Fibroblast of skin of abdomen (primary cell): ENCODE measurements at regions not wholly inside any gene's neighbourhood (a gene's known extent, or its start where the extent isn't known, plus 50 kb on each side); places are given as distances from the start of the nearest gene placed in this dataset.

Source experiments
- DNase-seq: peaks from one replicate; pipeline ENCODE4 v3.0.0-alpha.2; 2013

DNA sequence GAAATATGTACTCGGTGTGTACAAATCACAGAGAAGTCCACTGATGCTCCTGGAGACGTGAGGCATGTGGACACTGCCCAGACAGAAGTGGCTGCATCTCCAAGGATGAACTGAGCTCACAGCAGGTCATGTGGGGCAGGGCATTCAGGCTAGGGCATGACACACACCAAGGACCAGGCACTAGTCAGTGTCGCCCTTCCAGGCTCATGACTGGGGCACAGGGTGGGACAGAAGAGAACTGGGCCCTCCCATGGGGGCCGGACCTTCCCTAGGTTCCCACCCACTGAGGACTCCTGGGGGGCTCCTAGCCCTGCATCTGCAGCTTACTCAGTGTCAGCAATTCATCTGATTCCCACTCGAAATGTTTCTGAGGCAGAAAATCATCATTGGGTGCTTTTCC, 256.8 kb upstream of the IRX4 start:
- DNase-seq, result no peak

DNA sequence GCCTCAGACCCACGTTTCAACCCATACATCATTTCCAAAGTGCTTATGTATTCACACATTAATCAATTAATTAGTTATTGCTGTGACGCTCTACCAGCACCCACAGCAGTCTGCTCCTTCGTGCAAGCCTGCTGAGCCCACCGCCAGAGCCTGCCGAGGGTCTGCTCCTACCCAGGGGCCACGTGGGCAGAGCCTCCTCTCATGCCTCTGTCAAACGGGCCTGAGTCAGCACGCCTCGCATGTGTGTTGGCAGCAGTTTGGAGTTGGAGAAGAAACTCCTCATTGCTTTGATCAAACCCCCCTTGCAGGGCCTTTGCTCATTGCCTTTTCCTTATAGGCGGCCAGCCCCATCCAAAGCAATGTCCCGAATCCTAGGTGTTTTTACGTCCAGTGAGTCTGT, 256.2 kb upstream of the IRX4 start:
- DNase-seq, result no peak

DNA sequence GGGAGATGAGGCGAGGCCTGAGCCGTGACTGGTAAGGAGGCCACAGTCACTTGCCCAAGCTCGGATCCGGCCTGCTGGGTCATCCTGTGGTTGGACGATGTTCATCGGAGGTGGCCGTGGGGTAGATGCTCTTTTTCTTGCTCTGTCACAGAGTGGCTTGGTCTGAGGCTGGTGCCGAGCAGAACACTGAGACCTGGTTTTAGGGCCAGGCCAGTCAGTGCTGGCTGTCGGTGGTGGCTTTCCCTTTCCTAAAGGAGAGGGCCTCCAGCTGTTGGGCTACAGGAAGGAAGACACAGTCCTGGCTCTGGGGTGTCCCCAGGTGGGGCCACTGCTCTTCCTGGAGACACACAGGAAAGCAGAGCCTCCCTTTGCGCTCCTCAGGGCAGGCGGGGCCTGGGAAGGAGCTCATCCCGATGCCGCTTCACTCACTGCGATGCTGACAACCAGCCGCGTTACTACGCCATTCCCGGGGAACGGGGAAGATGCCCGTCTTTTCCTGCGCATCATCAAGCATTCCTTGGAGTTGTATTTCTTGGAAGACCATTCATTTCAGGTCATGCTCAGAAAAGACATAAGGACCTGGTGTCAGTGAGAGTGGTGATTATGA, 254.8 kb upstream of the IRX4 start:
- no peak for DNase-seq

DNA sequence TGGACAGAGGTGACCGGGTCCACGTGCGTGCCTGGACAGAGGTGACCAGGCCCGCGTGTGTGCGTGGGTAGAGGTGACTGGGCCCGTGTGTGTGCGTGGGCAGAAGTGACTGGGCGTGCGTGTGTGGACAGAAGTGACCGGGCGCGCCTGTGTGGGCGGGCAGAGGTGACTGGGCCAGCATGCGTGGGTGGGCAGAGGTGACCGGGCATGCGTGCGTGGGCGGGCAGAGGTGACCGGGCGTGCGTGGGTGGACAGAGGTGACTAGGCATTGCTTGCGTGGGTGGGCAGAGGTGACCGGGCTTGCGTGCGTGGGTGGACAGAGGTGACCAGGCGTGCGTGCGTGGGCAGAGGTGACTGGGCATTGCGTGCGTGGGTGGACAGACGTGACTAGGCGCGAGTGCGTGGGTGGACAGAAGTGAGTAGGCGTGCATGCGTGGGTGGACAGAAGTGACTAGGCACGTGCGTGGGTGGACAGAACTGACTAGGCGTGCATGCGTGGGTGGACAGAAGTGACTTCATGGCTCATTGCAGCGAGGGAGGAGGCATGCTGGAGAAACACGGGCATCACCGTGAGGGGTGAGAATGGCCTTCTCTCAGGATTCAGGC, 254.1 kb upstream of the IRX4 start:
- no peak for DNase-seq

DNA sequence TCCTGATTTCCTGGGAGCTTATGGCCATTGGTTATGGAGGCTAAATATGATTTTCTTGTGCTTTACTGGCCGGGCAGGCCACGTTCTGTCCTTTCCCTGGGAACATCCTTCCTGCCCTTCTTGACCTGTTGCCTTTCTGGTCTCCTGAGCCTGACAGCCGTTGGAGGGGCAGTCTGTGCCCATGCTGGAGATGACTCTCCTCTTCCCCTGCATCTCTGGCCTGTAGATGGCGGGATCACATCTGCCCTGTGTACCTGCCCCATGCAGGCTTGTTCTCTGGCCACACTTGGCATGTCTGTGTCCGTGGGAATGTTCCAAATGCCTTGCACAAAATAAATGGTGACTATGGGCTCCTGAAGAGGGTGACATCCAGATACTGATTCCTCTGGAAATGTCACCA, 253.1 kb upstream of the IRX4 start:
- no peak for DNase-seq

DNA sequence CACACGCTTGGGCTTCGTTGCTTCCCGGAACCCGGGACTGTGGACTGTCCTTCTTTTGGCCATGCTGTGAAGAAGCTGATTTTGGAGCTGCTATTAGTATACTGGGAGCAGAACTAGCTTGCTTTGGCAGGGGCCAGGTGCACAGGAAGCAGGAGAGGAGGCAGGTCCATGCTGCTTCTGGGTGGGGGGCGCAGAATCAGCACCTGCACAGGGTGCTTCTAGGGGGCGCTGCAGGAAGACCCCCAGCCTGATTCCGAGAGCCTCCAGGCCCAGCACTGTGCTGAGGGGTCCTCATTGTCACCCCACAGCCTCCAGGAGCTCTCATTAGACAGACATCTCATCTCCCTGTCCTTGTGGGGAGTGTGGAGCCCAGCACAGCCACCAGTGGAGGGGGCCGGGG, 252.6 kb upstream of the IRX4 start:
- DNase-seq, result no peak

DNA sequence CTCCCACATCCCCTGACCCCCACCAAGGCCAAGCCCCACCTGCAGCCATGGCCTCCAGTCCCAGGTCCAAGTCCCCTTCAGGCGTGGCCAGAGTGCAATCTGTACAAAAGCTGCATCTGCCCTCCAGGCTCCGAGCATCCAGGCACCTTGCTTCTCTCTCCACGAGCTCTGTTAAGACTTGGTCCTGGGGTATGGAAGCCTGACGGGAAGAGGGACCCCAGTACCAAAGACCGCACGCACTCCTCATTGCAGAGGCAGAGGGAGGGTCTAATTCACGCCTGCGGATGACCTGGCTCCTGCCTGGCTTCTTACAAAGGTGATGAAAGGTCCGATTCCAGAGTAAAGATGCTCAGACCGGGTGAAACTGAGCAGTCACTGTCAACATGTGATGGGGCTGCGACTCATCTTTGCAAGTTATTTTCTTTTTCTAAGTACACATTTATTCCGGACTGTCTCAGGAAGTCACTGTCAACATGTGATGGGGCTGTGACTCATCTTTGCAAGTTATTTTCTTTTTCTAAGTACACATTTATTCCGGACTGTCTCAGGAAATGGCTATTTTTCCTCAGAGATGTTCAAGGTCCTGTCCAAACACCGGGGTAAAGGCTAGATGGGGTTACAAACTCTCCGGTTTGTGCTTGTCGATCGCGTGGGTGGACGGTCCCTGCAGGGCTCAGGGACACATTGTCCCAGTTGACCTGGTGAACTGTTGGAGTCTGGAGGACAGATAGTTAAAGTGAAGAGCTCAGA, 252.0 kb upstream of the IRX4 start:
- DNase-seq, result peak; percentile 5

DNA sequence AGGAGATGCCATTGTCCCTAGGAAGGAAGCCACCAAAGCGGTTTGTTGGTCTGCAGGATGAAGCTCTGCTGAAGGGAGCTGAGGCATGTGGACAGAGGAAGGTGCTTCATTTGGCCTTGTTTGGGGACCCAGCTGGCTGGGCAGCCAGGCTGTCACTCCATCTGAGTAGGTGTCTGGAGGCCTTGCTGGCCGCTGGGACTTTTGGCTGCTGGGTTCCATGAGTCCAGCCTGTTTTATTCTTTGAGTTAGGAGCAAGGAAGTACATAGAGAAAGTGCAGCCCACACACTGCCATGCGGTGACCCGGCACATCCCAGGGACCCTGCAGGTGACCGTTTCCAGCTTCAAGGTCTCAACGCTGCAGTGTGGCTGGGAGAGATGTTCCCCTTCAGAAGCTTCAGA, 251.2 kb upstream of the IRX4 start:
- no peak for DNase-seq

DNA sequence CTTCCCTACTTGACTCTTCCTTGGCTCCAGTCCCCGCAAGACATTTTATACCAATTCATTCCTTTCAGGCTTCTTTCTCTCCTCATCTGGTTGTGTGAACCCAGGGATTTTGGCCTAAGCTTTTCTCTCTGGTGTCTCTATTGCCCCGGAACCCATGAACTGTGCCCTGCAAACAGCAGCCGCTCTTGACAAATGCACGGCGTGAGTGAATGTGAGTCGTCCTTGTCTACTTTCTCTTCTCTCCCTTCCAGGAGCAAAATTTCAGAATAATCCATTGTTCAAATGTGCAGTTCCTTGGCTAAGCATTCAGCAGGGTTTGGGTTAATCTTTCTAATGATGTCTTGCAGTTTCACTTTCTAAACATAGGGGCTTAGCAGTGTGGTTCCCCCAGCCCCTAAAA, 250.4 kb upstream of the IRX4 start:
- DNase-seq, result no peak

DNA sequence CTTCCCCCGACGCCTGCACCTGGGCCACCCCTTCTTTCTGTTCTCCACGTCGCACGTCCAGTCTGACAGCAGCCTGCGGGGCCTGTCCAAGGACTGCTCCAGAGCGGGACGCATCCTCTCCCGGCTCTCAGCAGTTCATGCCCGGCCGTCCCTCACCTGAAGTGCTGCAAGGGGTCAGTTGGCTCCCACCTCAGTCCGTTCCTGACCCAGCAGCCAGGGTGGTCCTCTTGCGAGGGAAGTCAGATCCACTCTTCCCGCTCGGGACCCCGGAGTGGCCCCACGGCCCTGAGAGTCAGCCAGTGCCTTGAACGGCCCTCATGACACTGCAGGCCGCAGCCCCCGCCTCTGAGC, 249.7 kb upstream of the IRX4 start:
- DNase-seq, result no peak

DNA sequence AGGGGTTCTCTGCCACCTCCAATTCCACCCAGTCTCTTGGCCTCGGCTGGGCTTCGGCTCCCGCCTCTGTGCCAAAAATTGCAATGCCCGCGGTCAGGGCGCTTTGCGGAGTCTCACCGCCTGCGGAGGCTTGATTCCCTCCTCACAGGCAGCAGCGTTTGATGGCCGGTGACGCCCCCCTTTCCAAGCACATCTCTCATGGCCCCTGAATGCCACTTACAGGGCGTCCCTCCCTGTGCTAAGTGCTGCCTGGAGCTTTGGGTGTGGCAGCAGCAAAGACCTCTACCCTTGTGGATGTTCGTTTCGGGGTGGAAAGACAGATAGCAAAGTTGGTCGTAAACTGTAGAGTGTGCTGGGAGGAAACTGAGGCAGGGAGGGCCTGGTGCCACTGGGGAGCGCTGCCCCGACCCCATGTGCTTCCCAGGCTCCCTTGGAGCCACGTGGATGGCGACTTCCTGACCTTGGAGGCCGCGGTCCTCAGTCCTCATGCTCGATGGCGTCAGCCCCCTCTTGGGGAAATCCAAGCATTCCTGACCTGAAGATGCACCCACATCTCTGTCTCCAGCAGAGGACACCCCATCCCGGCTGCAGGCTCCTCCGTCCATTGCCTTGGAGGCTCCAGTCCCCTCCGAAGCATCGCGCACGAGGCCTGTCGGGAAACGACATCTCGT, 249.2 kb upstream of the IRX4 start:
- no peak for DNase-seq

DNA sequence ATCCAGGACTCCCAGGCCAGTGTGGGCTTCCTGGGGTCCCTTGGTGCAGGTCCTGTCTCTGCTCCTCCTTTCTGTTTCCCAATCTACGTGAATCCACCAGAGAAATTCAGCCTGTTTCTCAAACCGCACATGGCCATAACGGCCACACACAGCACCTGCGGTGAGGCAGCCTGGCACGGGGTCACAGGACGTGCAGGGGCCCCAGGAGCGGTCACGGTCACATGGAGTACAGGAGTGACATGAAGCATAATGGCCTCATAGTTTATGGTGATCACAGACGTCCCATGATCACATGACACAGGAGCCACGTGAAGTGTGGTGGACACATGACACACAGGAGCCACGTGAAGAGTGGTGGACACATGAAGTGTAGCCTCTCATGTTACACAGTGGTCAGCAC, 248.5 kb upstream of the IRX4 start:
- no peak for DNase-seq

DNA sequence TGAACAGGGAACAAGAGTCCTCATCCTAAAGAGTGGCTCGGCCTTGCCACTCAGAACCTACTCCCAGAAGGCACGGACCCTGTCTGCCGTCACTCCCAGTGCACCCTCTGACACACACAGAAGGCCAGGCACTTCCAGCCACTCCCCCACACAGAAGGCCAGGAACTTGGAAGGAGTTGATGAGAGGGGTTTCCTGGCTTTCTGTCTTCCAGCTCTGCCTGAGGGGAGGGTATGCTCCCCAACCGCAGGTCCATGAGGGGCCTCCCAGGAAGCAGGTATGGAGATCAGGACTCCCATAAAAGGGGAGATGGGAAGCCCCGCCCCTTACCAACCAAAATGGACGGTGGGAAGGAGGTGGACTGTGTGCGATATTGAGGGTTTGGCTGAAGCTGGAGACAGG, 247.6 kb upstream of the IRX4 start:
- DNase-seq, result no peak

DNA sequence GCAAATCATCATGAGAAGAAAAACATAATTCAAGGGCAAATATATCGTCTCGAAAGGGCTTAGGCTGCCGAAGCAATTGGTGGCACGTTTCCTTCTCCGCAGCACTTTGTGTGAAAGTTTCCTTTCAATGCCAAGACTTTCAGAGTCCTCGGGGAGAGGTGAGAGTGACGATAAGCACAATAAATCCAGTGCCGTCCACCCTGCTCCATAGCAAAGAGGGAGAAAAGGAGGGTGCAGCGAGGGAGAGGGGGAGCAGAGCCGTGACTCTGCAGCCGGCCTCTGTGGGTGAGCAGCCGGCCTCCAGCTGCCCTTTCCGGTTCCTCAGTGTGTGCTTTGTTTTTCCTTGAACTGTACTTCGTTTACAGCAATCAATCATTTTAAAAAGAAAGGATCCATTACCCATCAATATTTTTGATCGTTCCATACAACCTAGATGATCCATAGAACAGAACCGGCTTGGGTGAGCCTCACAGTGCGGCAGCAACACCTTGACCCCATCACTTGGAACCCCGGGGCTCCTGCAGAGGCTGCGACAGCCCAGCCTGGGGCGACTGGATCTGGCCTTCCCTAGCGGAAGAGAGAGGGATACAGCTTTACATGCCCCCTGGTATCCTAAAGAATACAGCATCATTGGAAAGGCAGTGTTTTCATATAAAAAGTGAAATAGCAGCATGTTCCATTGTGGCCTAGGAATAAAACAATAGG, 247.0 kb upstream of the IRX4 start:
- DNase-seq, result no peak

DNA sequence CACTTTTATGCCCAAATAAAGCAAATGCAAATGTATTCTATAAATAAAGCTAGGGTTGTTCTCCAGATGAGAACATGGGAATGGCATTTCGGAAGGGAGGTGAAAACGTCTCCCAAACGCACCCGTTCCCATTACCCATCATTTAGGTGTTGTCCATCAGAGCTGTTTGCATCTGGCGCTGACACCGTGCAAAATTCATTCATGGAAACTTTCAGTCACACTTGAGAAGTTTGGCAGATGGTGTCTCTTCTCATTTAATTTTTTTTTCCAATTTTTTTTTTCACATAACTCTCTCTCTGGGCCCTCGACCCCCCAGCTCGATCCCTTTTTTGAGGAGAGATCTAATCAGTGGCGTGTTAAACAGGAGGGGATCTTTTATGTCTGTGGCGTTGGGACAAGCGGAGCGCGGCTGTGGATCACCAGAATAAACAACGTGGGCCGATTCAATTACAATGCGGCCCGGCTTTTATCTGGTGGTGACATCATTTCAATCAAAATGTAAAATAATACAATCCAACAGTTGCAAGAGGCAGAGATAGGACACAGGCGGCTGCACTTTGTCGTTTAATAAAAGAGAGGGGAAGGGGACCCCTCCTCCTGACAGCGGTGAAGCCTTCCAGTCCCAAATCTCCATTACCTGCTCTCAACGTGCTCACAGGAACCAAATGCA, 246.1 kb upstream of the IRX4 start:
- DNase-seq, result no peak

DNA sequence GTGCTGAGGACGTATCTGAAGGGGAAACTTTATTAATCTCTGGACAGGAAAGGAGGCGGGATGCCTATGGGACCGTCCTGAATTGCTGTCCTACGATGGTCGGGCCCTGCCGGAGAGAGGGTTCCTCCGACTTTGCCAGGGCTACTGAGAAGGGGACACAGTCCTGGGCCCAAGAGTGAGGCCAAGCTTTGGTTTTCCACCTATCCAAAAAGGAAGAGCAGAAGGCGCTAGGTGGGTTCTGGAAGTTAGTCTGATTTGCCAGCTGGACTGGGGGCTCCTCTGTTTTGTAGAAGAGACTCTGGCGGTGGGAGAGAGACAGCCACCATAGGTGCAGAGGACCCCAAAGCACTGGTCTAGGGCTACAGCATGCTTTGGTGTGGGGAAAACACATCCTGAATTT, 243.8 kb upstream of the IRX4 start:
- DNase-seq, result no peak

DNA sequence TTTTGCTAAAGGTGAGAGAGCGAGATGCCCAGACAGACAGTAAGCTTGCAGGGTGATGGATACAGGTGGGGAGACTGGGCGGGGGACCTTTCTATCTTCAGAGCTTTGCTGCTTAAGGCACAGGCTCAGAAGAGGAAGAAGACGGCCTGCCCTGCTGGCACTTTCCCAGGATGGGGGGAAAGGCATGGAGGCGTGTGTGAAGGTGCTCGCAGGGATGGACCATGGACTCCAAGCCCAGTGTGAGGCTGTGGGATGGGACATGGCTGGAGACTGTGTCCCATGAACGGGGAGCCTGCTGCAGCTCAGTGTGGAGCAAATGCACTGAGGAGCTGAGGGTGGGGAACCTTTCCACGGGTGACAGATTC, 243.2 kb upstream of the IRX4 start:
- no peak for DNase-seq

DNA sequence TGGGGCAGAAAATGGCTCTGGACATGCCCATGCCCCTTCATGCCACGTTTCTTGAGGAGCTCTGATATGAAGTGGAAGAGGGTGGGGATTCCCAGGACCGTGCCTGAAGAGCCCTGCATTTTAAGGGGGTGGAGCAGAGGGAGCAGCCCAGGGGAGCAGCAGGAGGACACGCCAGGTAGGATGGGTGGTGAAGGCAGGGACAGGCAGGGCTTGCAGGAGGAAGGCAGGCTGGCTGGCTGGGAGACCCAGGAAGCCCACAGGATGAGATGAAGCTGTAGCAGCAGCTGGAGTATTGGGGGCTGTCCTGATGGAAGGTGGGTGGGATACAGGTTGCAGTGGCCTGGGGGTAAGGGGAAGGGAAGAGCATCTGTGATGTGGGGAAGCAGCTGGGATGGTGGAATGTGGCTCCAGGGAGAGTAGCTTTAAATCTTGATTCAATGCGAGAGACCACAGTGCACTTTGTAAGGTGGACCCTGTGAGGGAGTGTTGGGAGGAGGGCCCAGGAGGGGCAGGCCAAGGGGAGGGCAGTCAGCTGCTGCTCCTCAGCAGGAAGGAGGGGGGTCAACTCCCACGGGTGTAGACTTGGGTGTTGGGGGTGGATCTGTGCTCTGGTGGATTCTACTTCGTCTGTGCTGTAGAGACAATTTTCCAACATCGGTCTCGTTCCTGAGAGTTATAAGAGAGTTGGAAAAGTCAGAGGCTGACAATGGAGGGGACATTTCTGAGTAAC, 242.6 kb upstream of the IRX4 start:
- DNase-seq, result no peak

DNA sequence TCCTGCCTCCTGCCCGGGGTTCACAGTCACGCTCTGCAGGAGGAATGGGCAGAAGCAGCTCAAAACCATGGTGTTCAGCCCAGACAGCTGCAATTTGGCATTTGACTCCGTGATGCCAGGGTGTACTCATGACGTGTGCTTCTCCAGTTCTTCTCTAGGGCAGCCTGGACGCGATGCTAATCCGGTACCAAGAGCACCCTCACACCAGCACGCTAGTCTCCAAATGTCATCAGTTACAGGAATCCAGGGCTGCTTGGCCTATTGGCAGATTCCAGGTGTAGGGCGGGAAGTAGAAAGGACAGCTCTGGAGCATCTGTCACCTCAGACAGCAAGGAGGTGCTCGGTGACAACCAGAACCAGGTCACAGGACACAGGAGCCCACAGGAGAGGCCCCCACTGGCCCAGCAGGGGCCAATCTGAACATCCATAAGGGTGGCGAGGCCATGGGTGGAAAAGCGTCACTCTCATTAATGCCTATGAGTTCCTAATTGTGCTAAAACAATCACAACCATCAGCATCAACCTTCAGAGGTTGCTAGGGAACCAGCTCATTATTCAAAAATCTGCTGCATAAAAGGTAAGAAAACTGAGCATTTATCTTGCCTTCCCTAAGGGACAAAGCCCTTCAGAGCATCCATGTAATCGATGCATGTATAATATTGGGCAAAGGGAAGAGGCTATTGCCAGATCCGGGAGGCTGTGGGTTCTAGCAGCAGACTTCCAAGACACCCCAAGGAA, 241.9 kb upstream of the IRX4 start:
- DNase-seq, result no peak

DNA sequence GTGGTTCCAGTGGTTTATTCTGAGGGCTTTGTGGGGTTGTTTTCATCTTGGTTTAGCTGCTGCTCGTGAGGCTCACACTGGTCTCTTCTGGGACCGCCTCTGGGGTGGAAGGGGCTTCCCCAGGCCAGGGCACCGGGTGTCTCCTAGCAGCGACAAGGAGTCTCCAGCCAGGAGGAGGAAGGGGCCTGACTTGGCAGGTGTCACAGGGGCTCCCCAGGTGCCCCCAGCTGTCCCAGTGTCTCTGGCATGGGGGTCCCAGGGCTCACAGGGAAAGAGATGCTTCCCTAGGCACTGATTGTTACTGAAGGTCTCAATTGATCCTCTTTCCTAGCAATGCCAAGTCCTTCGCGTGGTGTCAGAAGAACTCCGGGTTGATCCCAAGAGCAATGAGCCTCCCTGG, 241.1 kb upstream of the IRX4 start:
- DNase-seq, result no peak

DNA sequence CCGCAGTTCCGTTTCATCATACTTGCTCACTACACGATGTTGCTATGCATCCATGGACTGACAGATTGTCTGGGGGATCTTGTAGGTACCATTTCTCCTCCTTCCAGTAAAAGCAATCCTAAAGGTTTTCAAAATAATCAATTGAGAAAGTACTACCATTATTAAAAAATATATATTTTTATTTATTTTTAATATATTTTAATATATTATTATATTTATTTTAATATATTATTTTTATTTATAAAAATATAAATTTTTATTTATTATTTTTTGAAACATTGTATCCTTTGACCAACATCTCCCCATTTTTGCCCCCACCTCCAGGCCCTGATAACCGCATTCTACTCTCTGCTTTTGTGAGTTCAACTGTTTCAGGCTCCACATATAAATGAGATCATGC, 237.6 kb upstream of the IRX4 start:
- no peak for DNase-seq
